Liver (tissue), 8 donors: ENCODE measurements at regions not wholly inside any gene's neighbourhood (a gene's known extent, or its start where the extent isn't known, plus 50 kb on each side); places are given as distances from the start of the nearest gene placed in this dataset.

ENCODE experiments used
- DNase-seq: peaks from one replicate; pipeline ENCODE4 v3.0.0-alpha.2; 2017; ENCODE audit warnings: low spot score
- H3K27ac ChIP-seq, 2 donors: one replicate each; pipeline ENCODE4 v1.7.0; 2013; ENCODE audit warnings: inconsistent platforms in 2 of 2, low read length in 2 of 2, control low read depth in 1 of 2, low read depth in 1 of 2, mild to moderate bottlenecking in 1 of 2
- H3K27me3 ChIP-seq, 4 donors: one replicate each; pipeline versions ENCODE4 v1.6.1 to v1.7.0; 2013; ENCODE audit warnings: low read length in 3 of 4, inconsistent platforms in 1 of 4, mild to moderate bottlenecking in 1 of 4, moderate library complexity in 1 of 4; ENCODE audit not compliant: control insufficient read depth in 4 of 4, insufficient read depth in 4 of 4
- H3K36me3 ChIP-seq, 4 donors: one replicate each; pipeline versions ENCODE4 v1.6.1 to v1.7.0; 2013; ENCODE audit warnings: low read length in 3 of 4, mild to moderate bottlenecking in 3 of 4, low read depth in 1 of 4, moderate library complexity in 1 of 4; ENCODE audit not compliant: control insufficient read depth in 4 of 4, insufficient read depth in 3 of 4
- H3K4me1 ChIP-seq, 4 donors: one replicate each; pipeline versions ENCODE4 v1.6.1 to v1.7.0; 2013; ENCODE audit warnings: low read length in 3 of 4, mild to moderate bottlenecking in 3 of 4, moderate library complexity in 1 of 4; ENCODE audit not compliant: control insufficient read depth in 4 of 4, insufficient read depth in 4 of 4
- H3K4me3 ChIP-seq, 3 donors: one replicate each; pipeline versions ENCODE4 v1.6.1 to v1.7.0; 2013; ENCODE audit warnings: low read length in 3 of 3, control low read depth in 1 of 3, low read depth in 1 of 3, mild to moderate bottlenecking in 1 of 3
- H3K9ac ChIP-seq, 2 donors: one replicate each; pipeline ENCODE4 v1.7.0; 2013; ENCODE audit warnings: low read length in 2 of 2, mild to moderate bottlenecking in 2 of 2, moderate library complexity in 2 of 2, control low read depth in 1 of 2, low read depth in 1 of 2
- H3K9me3 ChIP-seq, 4 donors: one replicate each; pipeline versions ENCODE4 v1.6.1 to v1.7.0; 2013; ENCODE audit warnings: low read length in 3 of 4; ENCODE audit not compliant: control insufficient read depth in 4 of 4
- FOXA1 ChIP-seq: IDR thresholded peaks from 2 replicates; pipeline ENCODE4 v1.6.1; 2016; ENCODE audit warnings: antibody characterized with exemption
- HNF4A ChIP-seq, 2 donors: conservative IDR thresholded peaks; 2 replicates each; pipeline ENCODE4 v1.6.1; 2016; ENCODE audit warnings: antibody characterized with exemption in 2 of 2, mild to moderate bottlenecking in 2 of 2
- HNF4G ChIP-seq: IDR thresholded peaks from 2 replicates; pipeline ENCODE4 v1.6.1; 2016; ENCODE audit warnings: antibody characterized with exemption
- MAX ChIP-seq: IDR thresholded peaks from 2 replicates; pipeline ENCODE4 v1.6.1; 2016; ENCODE audit warnings: antibody characterized with exemption
- NR2F2 ChIP-seq: IDR thresholded peaks from 2 replicates; pipeline ENCODE4 v1.6.1; 2016; ENCODE audit warnings: antibody characterized with exemption
- RAD21 ChIP-seq, 2 donors: IDR thresholded peaks; 2 replicates each; pipeline ENCODE4 v1.6.1; 2016; ENCODE audit warnings: antibody characterized with exemption in 2 of 2, mild to moderate bottlenecking in 2 of 2
- REST ChIP-seq: IDR thresholded peaks from 2 replicates; pipeline ENCODE4 v1.6.1; 2016; ENCODE audit warnings: antibody characterized with exemption, mild to moderate bottlenecking
- SP1 ChIP-seq: IDR thresholded peaks from 2 replicates; pipeline ENCODE4 v1.6.1; 2018; ENCODE audit warnings: antibody characterized with exemption, mild to moderate bottlenecking
- TAF1 ChIP-seq: conservative IDR thresholded peaks from 2 replicates; pipeline ENCODE4 v1.6.1; 2016; ENCODE audit warnings: antibody characterized with exemption, mild to moderate bottlenecking
- YY1 ChIP-seq: IDR thresholded peaks from 2 replicates; pipeline ENCODE4 v1.6.1; 2016; ENCODE audit warnings: antibody characterized with exemption, mild to moderate bottlenecking
- ZBTB33 ChIP-seq: IDR thresholded peaks from 2 replicates; pipeline ENCODE4 v1.6.1; 2016; ENCODE audit warnings: antibody characterized with exemption
- WGBS: extraction: QIAGEN DNeasy Blood & Tissue Kit; methylation state at CpG from one replicate; pipeline ENCODE4 v1.1.7; 2013; 5-methylcytosine and 5-hydroxymethylcytosine counted together
- TF ChIP-seq, protein P1 (sequence below): IDR thresholded peaks from 2 replicates; pipeline ENCODE4 v1.6.1; 2016; ENCODE audit warnings: antibody characterized with exemption
- TF ChIP-seq, protein P2 (sequence below): fragments of 150-350 bp; IDR thresholded peaks from 2 replicates; pipeline ENCODE4 v1.5.1; 2017; ENCODE audit warnings: improper control_type of control experiment, low read depth, low read length; ENCODE audit not compliant: missing input control
- donor health status: healthy.
- donor health status: healthy.
- donor health status: healthy.
- donor health status: healthy.
- donor health status: healthy.

DNA sequence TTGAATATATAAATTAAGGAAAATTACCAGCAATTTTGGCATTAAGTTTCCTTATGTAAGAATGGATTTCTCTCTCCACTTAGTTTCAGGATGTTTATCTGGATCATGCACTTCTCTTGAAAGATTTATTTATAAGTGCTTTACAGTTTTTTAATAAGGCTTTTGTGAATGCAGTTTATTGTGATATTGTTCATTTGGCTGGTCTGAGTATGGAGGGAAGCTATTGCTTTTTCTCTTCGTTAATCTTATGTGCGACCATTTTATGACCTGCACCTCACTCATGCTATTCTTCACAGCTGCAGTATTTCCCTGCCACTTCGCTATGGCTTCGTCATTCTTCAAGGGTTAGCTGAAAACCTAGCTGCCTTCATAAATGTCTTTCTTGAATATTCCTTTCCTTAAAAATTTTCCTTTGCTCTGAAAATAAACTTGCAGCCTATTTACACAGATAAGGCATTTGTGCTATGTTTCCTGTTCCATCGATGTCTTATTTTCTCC is 233.4 kb downstream of the SOCS6 start (continued):
- TF ChIP-seq ZBTB33, result no peak
- TF ChIP-seq NR2F2, result no peak
- no peak for TF ChIP-seq SP1
- TF ChIP-seq YY1, result no peak

- H3K27ac ChIP-seq, result no peak overlapping the region
- H3K36me3 ChIP-seq, result no peaks in the 10 kb centered on the region
- H3K9ac ChIP-seq, result no peak overlapping the region
- WGBS, result 59% methylated on average over 1 of the region's 1 CpG
- TF ChIP-seq HNF4G (no peak), MAX (no peak), TAF1 (no peak), FOXA1 (no peak), ZBTB33 (no peak), REST (no peak), RAD21 (IDR thresholded peaks at IDR 0.05) (no peak), HNF4A (conservative IDR thresholded peaks at IDR 0.05) (no peak), SP1 (no peak)
- TF ChIP-seq, protein P1, sequence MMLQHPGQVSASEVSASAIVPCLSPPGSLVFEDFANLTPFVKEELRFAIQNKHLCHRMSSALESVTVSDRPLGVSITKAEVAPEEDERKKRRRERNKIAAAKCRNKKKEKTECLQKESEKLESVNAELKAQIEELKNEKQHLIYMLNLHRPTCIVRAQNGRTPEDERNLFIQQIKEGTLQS, result no peak
- TF ChIP-seq, protein P2, sequence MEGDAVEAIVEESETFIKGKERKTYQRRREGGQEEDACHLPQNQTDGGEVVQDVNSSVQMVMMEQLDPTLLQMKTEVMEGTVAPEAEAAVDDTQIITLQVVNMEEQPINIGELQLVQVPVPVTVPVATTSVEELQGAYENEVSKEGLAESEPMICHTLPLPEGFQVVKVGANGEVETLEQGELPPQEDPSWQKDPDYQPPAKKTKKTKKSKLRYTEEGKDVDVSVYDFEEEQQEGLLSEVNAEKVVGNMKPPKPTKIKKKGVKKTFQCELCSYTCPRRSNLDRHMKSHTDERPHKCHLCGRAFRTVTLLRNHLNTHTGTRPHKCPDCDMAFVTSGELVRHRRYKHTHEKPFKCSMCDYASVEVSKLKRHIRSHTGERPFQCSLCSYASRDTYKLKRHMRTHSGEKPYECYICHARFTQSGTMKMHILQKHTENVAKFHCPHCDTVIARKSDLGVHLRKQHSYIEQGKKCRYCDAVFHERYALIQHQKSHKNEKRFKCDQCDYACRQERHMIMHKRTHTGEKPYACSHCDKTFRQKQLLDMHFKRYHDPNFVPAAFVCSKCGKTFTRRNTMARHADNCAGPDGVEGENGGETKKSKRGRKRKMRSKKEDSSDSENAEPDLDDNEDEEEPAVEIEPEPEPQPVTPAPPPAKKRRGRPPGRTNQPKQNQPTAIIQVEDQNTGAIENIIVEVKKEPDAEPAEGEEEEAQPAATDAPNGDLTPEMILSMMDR, result no peak
- H3K27me3 ChIP-seq, result peaks cover 0 to 2% (median 0%) of the 10 kb centered on the region in 4 donors
- no peak for DNase-seq
- no peaks in the 10 kb centered on the region for H3K9me3 ChIP-seq
- H3K4me1 ChIP-seq, result no peaks in the 10 kb centered on the region
- H3K4me3 ChIP-seq, result no peak overlapping the region
These were observed 232.0 kb downstream of the SOCS6 start for GRCh38 chr18:70520867-70521266.
